ENCODE measurements at regions not wholly inside any gene's neighbourhood (a gene's known extent, or its start where the extent isn't known, plus 50 kb on each side); places are given as distances from the start of the nearest gene placed in this dataset.

DNA sequence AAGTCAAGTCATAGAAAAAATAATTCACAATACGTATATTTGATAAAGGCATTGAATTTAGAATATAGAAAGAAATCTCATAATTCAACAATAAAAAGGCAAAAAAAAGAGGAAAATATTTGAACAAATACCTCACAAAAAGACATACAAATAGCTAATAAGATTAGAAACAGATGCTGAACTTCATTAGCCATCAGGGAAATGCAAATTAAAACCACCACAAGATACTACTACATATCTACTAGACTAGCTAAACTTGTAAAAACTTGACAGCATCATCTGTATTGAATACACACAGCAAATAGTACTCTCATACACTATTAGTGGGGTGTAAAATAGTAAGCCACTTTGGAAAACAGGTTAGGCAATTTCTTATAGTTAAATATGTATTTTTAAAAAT lies 128.7 kb upstream of the TLL1 start:
- intact Hi-C loops (cut with DNase I): no loop called here
- no peaks in the 10 kb centered on the region for H3K4me1 ChIP-seq

DNA sequence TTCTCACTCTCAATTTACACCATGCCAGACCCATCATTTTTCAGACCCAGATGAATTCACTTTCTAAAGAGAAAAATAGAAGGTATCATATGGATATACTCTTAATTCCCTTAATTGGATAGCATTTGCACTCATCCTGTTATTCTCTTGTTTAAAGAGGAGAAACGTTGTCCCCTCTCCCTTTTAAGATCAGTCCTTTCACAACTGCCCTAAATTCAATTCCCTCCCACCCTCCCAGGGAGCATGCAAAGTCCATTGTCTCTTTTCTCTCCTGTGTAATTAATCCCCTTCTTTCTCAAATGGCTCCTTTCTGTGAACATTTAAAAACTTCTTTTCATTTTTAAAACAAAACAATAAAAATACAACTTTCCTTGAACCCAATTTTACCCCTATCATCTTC lies 124.7 kb upstream of the TLL1 start:
- DNase-seq: no peak
- TF ChIP-seq, protein P1, sequence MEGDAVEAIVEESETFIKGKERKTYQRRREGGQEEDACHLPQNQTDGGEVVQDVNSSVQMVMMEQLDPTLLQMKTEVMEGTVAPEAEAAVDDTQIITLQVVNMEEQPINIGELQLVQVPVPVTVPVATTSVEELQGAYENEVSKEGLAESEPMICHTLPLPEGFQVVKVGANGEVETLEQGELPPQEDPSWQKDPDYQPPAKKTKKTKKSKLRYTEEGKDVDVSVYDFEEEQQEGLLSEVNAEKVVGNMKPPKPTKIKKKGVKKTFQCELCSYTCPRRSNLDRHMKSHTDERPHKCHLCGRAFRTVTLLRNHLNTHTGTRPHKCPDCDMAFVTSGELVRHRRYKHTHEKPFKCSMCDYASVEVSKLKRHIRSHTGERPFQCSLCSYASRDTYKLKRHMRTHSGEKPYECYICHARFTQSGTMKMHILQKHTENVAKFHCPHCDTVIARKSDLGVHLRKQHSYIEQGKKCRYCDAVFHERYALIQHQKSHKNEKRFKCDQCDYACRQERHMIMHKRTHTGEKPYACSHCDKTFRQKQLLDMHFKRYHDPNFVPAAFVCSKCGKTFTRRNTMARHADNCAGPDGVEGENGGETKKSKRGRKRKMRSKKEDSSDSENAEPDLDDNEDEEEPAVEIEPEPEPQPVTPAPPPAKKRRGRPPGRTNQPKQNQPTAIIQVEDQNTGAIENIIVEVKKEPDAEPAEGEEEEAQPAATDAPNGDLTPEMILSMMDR (IDR thresholded peaks at IDR 0.05): no peak
- Histone ChIP-seq H3K36me3 (ENCODE audit: insufficient read depth in 1 of 2, low read depth in 1 of 2) (no peaks in the 10 kb centered on the region), H3K4me1 (no peaks in the 10 kb centered on the region), H3K4me3 (no peak overlapping the region), H3K27me3 (ENCODE audit: insufficient read depth in 3 of 3, low read length in 2 of 3) (no peaks in the 10 kb centered on the region), H3K9me3 (no peaks in the 10 kb centered on the region), H3K27ac (no peak overlapping the region)
- WGBS, 3 donors: 23 to 43% (median 25%) methylated on average over 1 of the region's 1 CpG
- intact Hi-C loops (cut with DNase I): no loop called here
- no peak for ATAC-seq

More for the DNA sequence above, 128.7 kb upstream of the TLL1 start:
- Histone ChIP-seq H3K4me3 (no peak overlapping the region), H3K27ac (no peak overlapping the region), H3K36me3 (ENCODE audit: insufficient read depth in 1 of 2, low read depth in 1 of 2) (no peaks in the 10 kb centered on the region), H3K9me3 (no peaks in the 10 kb centered on the region), H3K27me3 (ENCODE audit: insufficient read depth in 3 of 3, low read length in 2 of 3) (no peaks in the 10 kb centered on the region)
- 86 to 87% (median 87%) methylated on average over 1 of the region's 1 CpG for WGBS, 3 donors
- DNase-seq (no peak), ATAC-seq (no peak)
- TF ChIP-seq, protein P1 (IDR thresholded peaks at IDR 0.05): no peak

DNA sequence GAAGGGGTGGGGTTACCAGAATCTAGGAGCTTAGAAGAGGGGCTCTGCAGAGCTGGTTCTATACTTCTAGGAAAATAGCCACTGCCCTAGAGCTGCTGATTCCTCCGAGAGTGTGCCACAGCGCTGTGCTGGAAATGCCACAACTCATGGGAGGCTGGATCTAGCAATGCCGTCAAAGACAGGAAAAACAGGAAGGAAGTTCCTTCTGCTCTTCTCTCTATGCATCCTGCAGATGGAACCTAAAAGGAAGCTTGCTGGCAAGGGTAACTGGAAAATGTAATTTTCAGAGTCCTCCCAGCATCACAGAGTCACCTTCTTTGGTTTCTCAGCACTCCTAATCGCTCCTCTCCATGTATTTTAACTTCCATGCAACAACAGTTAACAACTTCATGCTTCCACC lies 121.2 kb upstream of the TLL1 start:
- Histone ChIP-seq H3K4me1 (no peaks in the 10 kb centered on the region), H3K4me3 (no peak overlapping the region), H3K27me3 (ENCODE audit: insufficient read depth in 3 of 3, low read length in 2 of 3) (no peaks in the 10 kb centered on the region), H3K9me3 (no peaks in the 10 kb centered on the region), H3K27ac (no peak overlapping the region), H3K36me3 (ENCODE audit: insufficient read depth in 1 of 2, low read depth in 1 of 2) (no peaks in the 10 kb centered on the region)
- intact Hi-C loops (cut with DNase I): no loop called here
- no peak for ATAC-seq
- TF ChIP-seq, protein P1 (IDR thresholded peaks at IDR 0.05): no peak
- DNase-seq: no peak
- 59 to 69% (median 69%) methylated on average over 4 of the region's 4 CpGs for WGBS, 3 donors

DNA sequence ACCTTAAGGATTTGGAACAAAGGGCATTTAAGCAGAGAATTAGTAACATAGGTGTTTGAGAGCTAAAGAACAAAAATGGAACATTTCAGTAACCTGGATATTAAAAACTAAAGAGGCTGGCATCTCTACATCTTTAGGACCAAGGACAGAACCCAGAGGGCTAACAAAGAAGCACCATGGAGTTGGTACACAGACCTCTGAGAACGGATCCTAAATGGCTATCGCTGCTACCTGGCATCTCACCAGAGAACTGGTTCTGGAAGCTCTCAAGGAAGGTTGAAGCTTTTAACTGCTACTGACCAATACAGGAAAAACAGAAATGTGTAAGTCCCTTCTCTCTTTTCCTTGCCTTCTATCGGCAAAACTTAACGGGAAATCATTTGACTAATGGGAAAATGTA lies 118.4 kb upstream of the TLL1 start:
- TF ChIP-seq, protein P1 (IDR thresholded peaks at IDR 0.05): no peak
- DNase-seq (no peak), ATAC-seq (no peak)
- WGBS, 3 donors: 92 to 95% (median 94%) methylated on average over 4 of the region's 4 CpGs
- H3K36me3 ChIP-seq (ENCODE audit: insufficient read depth in 1 of 2, low read depth in 1 of 2): no peaks in the 10 kb centered on the region
- no peak overlapping the region for H3K27ac ChIP-seq
- H3K9me3 ChIP-seq: no peaks in the 10 kb centered on the region
- no peaks in the 10 kb centered on the region for H3K27me3 ChIP-seq (ENCODE audit: insufficient read depth in 3 of 3, low read length in 2 of 3)
- H3K4me1 ChIP-seq: no peaks in the 10 kb centered on the region
- intact Hi-C loops (cut with DNase I): no loop called here
- no peak overlapping the region for H3K4me3 ChIP-seq

DNA sequence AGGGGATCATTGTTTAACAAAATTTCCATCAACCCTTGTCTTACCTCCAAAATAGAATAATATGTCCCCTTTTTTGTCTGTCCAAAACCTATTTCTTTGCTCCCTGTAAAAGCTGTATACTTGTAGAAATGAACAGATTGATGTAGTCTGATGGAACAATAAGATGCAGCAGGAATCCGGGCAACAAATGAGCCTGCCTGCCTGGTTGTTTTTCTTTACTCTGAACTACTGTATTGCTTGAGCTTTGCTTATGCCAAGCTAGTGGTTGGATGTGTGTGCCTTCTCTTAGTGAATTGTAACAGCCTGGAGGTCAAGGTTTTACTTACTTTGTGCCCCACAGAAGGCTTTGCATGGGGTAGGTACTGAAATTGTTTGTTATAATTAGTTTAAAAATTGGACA lies 116.2 kb upstream of the TLL1 start:
- Histone ChIP-seq H3K9me3 (no peaks in the 10 kb centered on the region), H3K36me3 (ENCODE audit: insufficient read depth in 1 of 2, low read depth in 1 of 2) (no peaks in the 10 kb centered on the region), H3K27ac (no peak overlapping the region), H3K27me3 (ENCODE audit: insufficient read depth in 3 of 3, low read length in 2 of 3) (peaks cover 0 to 2% (median 0%) of the 10 kb centered on the region in 3 donors), H3K4me1 (no peaks in the 10 kb centered on the region), H3K4me3 (no peak overlapping the region)
- DNase-seq (no peak), ATAC-seq (no peak)
- 53 to 67% (median 66%) methylated on average over 1 of the region's 1 CpG for WGBS, 3 donors
- intact Hi-C loops (cut with DNase I): no loop called here
- TF ChIP-seq, protein P1 (IDR thresholded peaks at IDR 0.05): no peak

All from psoas muscle (tissue), 7 donors.